Gastrocnemius medialis (tissue), 4 donors: ENCODE measurements at regions not wholly inside any gene's neighbourhood (a gene's known extent, or its start where the extent isn't known, plus 50 kb on each side); places are given as distances from the start of the nearest gene placed in this dataset.

ENCODE experiments used
- POLR2A ChIP-seq, 2 donors: fragments of 450-650 bp; IDR thresholded peaks; one replicate each; pipeline ENCODE4 v1.6.1; 2017; ENCODE audit warnings: antibody characterized with exemption in 2 of 2, mild to moderate bottlenecking in 2 of 2, moderate library complexity in 2 of 2
- TF ChIP-seq, protein P1 (sequence below), 5 experiments: fragments of 450-650 bp in 3 of 5; fragments of 200-600 bp in 2 of 5; sonication (generic) in 2 of 5; IDR thresholded peaks in 4 of 5; conservative IDR thresholded peaks in 1 of 5; 1 replicate in 4 of 5; 2 replicates in 1 of 5; pipeline ENCODE4 v1.5.1; 2016 to 2019; ENCODE audit warnings: antibody characterized with exemption in 5 of 5, mild to moderate bottlenecking in 3 of 5, moderate library complexity in 3 of 5

DNA sequence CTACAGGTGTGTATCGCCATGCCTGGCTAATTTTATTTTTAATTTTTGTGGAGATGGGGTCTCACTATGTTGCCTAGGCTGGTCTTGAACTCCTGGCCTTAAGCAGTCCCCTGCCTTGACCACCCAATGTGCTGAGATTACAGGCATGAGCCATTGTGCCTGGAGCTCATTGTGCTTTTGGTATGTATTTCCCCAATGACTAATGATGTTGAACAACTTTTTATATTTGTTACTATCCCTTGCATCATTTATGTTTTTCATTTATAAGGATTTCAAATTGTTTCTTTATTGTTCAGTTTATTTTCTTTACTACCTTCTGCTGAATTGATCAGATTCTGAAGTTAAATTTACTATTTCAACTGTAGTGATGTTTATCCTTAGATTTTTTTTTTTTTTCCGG, 199.7 kb downstream of the CEP135 start:
- TF ChIP-seq POLR2A (IDR thresholded peaks at IDR 0.05) = no peak
- TF ChIP-seq, protein P1, sequence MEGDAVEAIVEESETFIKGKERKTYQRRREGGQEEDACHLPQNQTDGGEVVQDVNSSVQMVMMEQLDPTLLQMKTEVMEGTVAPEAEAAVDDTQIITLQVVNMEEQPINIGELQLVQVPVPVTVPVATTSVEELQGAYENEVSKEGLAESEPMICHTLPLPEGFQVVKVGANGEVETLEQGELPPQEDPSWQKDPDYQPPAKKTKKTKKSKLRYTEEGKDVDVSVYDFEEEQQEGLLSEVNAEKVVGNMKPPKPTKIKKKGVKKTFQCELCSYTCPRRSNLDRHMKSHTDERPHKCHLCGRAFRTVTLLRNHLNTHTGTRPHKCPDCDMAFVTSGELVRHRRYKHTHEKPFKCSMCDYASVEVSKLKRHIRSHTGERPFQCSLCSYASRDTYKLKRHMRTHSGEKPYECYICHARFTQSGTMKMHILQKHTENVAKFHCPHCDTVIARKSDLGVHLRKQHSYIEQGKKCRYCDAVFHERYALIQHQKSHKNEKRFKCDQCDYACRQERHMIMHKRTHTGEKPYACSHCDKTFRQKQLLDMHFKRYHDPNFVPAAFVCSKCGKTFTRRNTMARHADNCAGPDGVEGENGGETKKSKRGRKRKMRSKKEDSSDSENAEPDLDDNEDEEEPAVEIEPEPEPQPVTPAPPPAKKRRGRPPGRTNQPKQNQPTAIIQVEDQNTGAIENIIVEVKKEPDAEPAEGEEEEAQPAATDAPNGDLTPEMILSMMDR (IDR thresholded peaks at IDR 0.05 in 4 of 5, conservative IDR thresholded peaks at IDR 0.05 in 1 of 5) = no peak
